Type B pancreatic cell (in vitro differentiated cells): ENCODE measurements at regions not wholly inside any gene's neighbourhood (a gene's known extent, or its start where the extent isn't known, plus 50 kb on each side); places are given as distances from the start of the nearest gene placed in this dataset.

Experiments used
- DNase-seq: peaks from one replicate; pipeline ENCODE4 v3.0.0; 2021; ENCODE audit warnings: mixed read lengths; ENCODE audit not compliant: unreplicated experiment; ENCODE audit errors: extremely low spot score
- H3K27ac Mint-ChIP-seq: 2 replicates; pipeline ENCODE4 v1.8.0; 2021; ENCODE audit warnings: mild to moderate bottlenecking, mixed read lengths
- H3K27me3 Mint-ChIP-seq: 2 replicates; pipeline ENCODE4 v1.8.0; 2021; ENCODE audit warnings: mixed read lengths
- H3K36me3 Mint-ChIP-seq: 2 replicates; pipeline ENCODE4 v1.8.0; 2021; ENCODE audit warnings: mixed read lengths
- H3K4me1 Mint-ChIP-seq: one replicate; pipeline ENCODE4 v1.8.0; 2021; ENCODE audit warnings: mixed read lengths; ENCODE audit not compliant: unreplicated experiment
- H3K4me3 Mint-ChIP-seq: 2 replicates; pipeline ENCODE4 v1.8.0; 2021; ENCODE audit warnings: mild to moderate bottlenecking, mixed read lengths
- H3K9me3 Mint-ChIP-seq: 2 replicates; pipeline ENCODE4 v1.8.0; 2021; ENCODE audit warnings: mixed read lengths
- TF ChIP-seq, protein P1 (sequence below): fragments of 200-600 bp; sonication (generic); conservative IDR thresholded peaks from 2 replicates; pipeline ENCODE4 v1.5.0; 2021; ENCODE audit warnings: antibody characterized with exemption, mild to moderate bottlenecking

- H3K4me1 Mint-ChIP-seq = peaks cover 4% of the 10 kb centered on the region
- TF ChIP-seq, protein P1, sequence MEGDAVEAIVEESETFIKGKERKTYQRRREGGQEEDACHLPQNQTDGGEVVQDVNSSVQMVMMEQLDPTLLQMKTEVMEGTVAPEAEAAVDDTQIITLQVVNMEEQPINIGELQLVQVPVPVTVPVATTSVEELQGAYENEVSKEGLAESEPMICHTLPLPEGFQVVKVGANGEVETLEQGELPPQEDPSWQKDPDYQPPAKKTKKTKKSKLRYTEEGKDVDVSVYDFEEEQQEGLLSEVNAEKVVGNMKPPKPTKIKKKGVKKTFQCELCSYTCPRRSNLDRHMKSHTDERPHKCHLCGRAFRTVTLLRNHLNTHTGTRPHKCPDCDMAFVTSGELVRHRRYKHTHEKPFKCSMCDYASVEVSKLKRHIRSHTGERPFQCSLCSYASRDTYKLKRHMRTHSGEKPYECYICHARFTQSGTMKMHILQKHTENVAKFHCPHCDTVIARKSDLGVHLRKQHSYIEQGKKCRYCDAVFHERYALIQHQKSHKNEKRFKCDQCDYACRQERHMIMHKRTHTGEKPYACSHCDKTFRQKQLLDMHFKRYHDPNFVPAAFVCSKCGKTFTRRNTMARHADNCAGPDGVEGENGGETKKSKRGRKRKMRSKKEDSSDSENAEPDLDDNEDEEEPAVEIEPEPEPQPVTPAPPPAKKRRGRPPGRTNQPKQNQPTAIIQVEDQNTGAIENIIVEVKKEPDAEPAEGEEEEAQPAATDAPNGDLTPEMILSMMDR = no peak
- H3K9me3 Mint-ChIP-seq = peaks cover 2% of the 10 kb centered on the region
- no peak overlapping the region for H3K4me3 Mint-ChIP-seq
- no peak overlapping the region for H3K27ac Mint-ChIP-seq
- H3K27me3 Mint-ChIP-seq = no peaks in the 10 kb centered on the region
- H3K36me3 Mint-ChIP-seq = no peaks in the 10 kb centered on the region
- no peak for DNase-seq
These were observed 595.2 kb downstream of the ZIC1 start for GRCh38 chr3:148004331-148004730.

DNA sequence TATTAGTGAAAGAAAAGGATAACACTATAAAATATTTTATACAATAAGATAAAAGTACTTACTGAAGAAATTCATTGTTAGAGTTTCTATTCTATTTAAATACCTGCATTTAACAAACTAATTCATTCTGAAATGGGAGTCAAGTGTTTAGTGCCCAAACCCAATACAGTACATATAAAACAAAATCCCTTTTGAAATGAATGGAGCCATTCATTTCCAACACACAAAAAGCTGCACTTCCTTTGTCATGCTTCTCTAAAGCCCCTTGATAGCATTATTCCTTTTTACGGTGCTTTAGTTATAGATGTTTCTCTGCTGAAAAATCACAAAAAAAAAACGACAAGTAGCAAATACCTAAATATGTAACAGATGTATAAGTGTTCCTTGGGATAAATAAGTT is 596.3 kb downstream of the ZIC1 start:
- Mint-ChIP-seq H3K27me3 (no peaks in the 10 kb centered on the region), H3K4me1 (peaks cover 4% of the 10 kb centered on the region), H3K9me3 (no peaks in the 10 kb centered on the region), H3K27ac (no peak overlapping the region), H3K4me3 (no peak overlapping the region), H3K36me3 (no peaks in the 10 kb centered on the region)
- DNase-seq = no peak
- TF ChIP-seq, protein P1 = no peak

DNA sequence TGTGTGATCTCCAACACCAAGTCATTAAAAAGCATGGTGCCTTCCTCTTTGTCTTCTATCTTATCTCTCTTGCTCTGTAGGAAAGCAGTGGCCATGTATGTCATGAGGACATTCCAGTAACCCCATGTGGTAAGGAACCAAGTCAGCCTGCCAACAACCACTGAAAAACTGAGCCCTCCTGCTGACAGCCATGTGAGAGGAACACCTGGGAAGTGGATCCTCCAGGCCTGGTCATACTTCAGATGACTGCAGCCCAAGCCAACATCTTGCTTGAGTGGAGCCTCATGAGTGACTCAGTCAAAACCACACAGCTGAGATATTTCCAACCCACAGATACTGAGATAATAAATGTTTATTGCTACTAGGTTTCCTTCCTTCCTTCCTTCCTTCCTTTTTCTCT is 597.3 kb downstream of the ZIC1 start:
- peaks cover 4% of the 10 kb centered on the region for H3K4me1 Mint-ChIP-seq
- no peaks in the 10 kb centered on the region for H3K27me3 Mint-ChIP-seq
- H3K36me3 Mint-ChIP-seq = no peaks in the 10 kb centered on the region
- no peak for DNase-seq
- no peaks in the 10 kb centered on the region for H3K9me3 Mint-ChIP-seq
- H3K27ac Mint-ChIP-seq = no peak overlapping the region
- TF ChIP-seq, protein P1 = no peak
- no peak overlapping the region for H3K4me3 Mint-ChIP-seq

DNA sequence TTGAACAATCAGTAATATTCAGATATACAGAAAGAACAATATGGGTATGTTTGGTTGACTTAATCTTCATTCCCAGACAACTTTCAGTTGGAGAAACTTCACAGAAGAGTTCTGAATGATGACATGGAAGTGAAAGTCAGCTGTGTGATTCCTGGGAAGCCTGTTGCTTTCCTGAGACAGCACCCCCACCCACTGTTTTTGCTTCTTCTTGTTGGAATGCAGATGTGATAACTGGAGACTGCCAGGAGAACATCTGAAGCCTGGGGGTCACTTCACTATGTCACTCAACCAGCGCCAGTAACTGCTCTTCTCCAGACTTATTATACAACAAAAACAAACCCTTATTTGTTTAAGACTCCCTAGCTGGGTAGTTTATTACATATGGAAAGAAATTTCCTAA is 599.4 kb downstream of the ZIC1 start:
- Mint-ChIP-seq H3K36me3 (no peaks in the 10 kb centered on the region), H3K27me3 (no peaks in the 10 kb centered on the region), H3K9me3 (no peaks in the 10 kb centered on the region), H3K4me1 (peaks cover 4% of the 10 kb centered on the region), H3K27ac (no peak overlapping the region), H3K4me3 (no peak overlapping the region)
- TF ChIP-seq, protein P1 = no peak
- no peak for DNase-seq

- H3K27ac Mint-ChIP-seq = no peak overlapping the region
- no peak for DNase-seq
- H3K9me3 Mint-ChIP-seq = peaks cover 3% of the 10 kb centered on the region
- no peak overlapping the region for H3K4me3 Mint-ChIP-seq
- H3K4me1 Mint-ChIP-seq = peaks cover under 1% of the 10 kb centered on the region
- TF ChIP-seq, protein P1 = no peak
- peaks cover 5% of the 10 kb centered on the region for H3K27me3 Mint-ChIP-seq
- H3K36me3 Mint-ChIP-seq = no peaks in the 10 kb centered on the region
These were observed 611.7 kb downstream of the ZIC1 start for GRCh38 chr3:148020861-148021260.

GRCh38 chr3:148021381-148021780 is 612.2 kb downstream of the ZIC1 start:
- no peak for DNase-seq
- no peak overlapping the region for H3K27ac Mint-ChIP-seq
- H3K9me3 Mint-ChIP-seq = peaks cover 3% of the 10 kb centered on the region
- peaks cover 5% of the 10 kb centered on the region for H3K27me3 Mint-ChIP-seq
- TF ChIP-seq, protein P1 = no peak
- peaks cover 6% of the 10 kb centered on the region for H3K4me1 Mint-ChIP-seq
- H3K36me3 Mint-ChIP-seq = no peaks in the 10 kb centered on the region
- no peak overlapping the region for H3K4me3 Mint-ChIP-seq
